OCI-LY7 (cell line): ENCODE measurements at regions not wholly inside any gene's neighbourhood (a gene's known extent, or its start where the extent isn't known, plus 50 kb on each side); places are given as distances from the start of the nearest gene placed in this dataset.

ENCODE experiments used
- BruUV-seq: library from RNA; stranded (reverse); fragments of 400-500 nt; replicated peaks from 2 replicates; lab custom pipeline; 2021; lab: Mats Ljungman, UMichigan
- CTCF ChIA-PET: fragments of 300-600 bp; sonication (Branson Sonifier 250); formaldehyde crosslinking; loops from one replicate; lab custom pipeline; 2022; ENCODE audit warnings: antibody characterized with exemption; ENCODE audit not compliant: unreplicated experiment; lab: Charles Lee
- POLR2A ChIA-PET: fragments of 300-600 bp; sonication (Branson Sonifier 250); formaldehyde crosslinking; loops from one replicate; lab custom pipeline; 2022; ENCODE audit warnings: antibody characterized with exemption; lab: Charles Lee
- DNase-seq: peaks from one replicate; pipeline ENCODE4 v3.0.0-alpha.2; 2015; ENCODE audit warnings: low spot score
- H2AFZ ChIP-seq: fragments of 200-600 bp; sonication (generic), shearing (Covaris generic); 2 replicates; pipeline ENCODE4 v1.6.1; 2014; ENCODE audit warnings: mild to moderate bottlenecking, antibody characterized with exemption, low read length, moderate library complexity
- H3K27ac ChIP-seq: fragments of 200-600 bp; sonication (generic); 2 replicates; pipeline ENCODE4 v1.5.1; 2014; ENCODE audit warnings: mixed run types, low read depth, mild to moderate bottlenecking, moderate library complexity, low read length, inconsistent platforms; ENCODE audit not compliant: poor library complexity, severe bottlenecking
- H3K36me3 ChIP-seq: fragments of 200-600 bp; sonication (generic); 2 replicates; pipeline ENCODE4 v1.6.1; 2014; ENCODE audit warnings: mild to moderate bottlenecking, antibody characterized with exemption, low read length, moderate library complexity, mixed read lengths; ENCODE audit not compliant: insufficient read depth
- H3K4me1 ChIP-seq: fragments of 200-600 bp; sonication (generic); 2 replicates; pipeline ENCODE4 v1.5.1; 2014; ENCODE audit warnings: mild to moderate bottlenecking, low read length; ENCODE audit not compliant: insufficient read depth, poor library complexity, severe bottlenecking
- H3K4me2 ChIP-seq: fragments of 200-600 bp; sonication (generic); 2 replicates; pipeline ENCODE4 v1.6.1; 2014; ENCODE audit warnings: mild to moderate bottlenecking, low read length
- H3K4me3 ChIP-seq: fragments of 200-600 bp; sonication (generic); 2 replicates; pipeline ENCODE4 v1.5.1; 2014; ENCODE audit warnings: mild to moderate bottlenecking, low read depth, low read length; ENCODE audit not compliant: poor library complexity, severe bottlenecking
- H3K79me2 ChIP-seq: fragments of 200-600 bp; sonication (generic); 2 replicates; pipeline ENCODE4 v1.6.1; 2016; ENCODE audit warnings: low read depth, mild to moderate bottlenecking, low read length, moderate library complexity, mixed read lengths; ENCODE audit not compliant: insufficient read depth
- H3K9me2 ChIP-seq: fragments of 200-600 bp; sonication (generic); 2 replicates; pipeline ENCODE4 v1.6.1; 2016; ENCODE audit warnings: mild to moderate bottlenecking, low read length, mixed read lengths; ENCODE audit not compliant: insufficient read depth
- H3K9me3 ChIP-seq: fragments of 200-600 bp; sonication (generic); 2 replicates; pipeline ENCODE4 v1.6.1; 2014; ENCODE audit warnings: mild to moderate bottlenecking, mixed run types, low read length, mixed read lengths
- H4K20me1 ChIP-seq: fragments of 200-600 bp; sonication (generic); 2 replicates; pipeline ENCODE4 v1.6.1; 2014; ENCODE audit warnings: mild to moderate bottlenecking, antibody characterized with exemption, low read length, moderate library complexity, mixed read lengths; ENCODE audit not compliant: insufficient read depth
- EZH2phosphoT487 ChIP-seq: fragments of 200-600 bp; sonication (generic); IDR thresholded peaks from 2 replicates; pipeline ENCODE4 v1.6.1; 2018; ENCODE audit warnings: low read depth, borderline replicate concordance, mild to moderate bottlenecking, mixed run types, antibody characterized with exemption, low read length, moderate library complexity, mixed read lengths
- intact Hi-C: fragments of 100-400 bp; cut with micrococcal nuclease; formaldehyde crosslinking; loops from one replicate; pipeline ENCODE4 v1.10.0; 2022; ENCODE audit not compliant: unreplicated experiment
- TF ChIP-seq, protein P1 (sequence below): fragments of 200-600 bp; sonication (generic); conservative IDR thresholded peaks from 2 replicates; pipeline ENCODE4 v1.5.1; 2014; ENCODE audit warnings: mild to moderate bottlenecking, antibody characterized with exemption, low read length, moderate library complexity, mixed read lengths

DNA sequence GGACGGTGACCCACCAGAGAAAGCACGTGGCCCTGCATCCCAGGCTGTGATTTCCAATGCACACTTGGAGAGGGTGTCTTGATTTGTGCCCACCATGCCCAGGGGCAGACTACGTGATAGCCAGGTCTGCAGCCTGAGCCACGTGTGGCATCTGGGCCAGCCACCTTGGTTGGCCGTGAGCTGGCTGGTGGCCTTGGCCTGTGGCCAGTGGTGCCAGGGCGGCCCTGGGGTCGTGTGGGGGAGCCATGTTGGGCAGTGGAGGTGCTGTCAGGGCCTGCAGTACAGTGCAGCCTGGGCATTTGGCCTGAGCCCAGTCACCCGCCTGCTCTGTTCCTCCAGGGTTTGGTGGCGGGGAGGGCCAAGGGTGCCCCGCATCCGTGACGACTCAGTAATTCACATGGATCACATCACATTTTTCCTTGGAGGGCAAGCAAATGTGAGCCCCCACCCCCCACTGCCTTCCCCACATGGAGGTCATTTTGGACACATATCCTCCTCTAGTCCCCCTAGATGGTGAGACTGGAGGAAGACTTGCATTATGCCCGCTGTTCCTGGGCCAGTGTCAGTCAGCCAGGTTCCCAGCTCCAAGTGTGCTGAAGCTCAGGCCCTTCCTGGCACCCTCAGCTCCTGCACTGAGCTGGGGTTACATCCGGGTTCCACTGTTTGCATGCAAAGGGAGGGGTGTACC is 201.4 kb downstream of the UBE3A start:
- Histone ChIP-seq H3K4me3 (no peak overlapping the region), H3K4me1 (no peaks in the 10 kb centered on the region), H3K27ac (no peak overlapping the region), H3K9me2 (no peaks in the 10 kb centered on the region), H3K36me3 (no peaks in the 10 kb centered on the region), H4K20me1 (no peaks in the 10 kb centered on the region), H2AFZ (no peak overlapping the region), H3K79me2 (no peaks in the 10 kb centered on the region), H3K9me3 (no peaks in the 10 kb centered on the region), H3K4me2 (no peak overlapping the region)
- BruUV-seq, result no TSS peak
- DNase-seq, result no peak
- ChIA-PET POLR2A (interaction anchor here (0.6 kb wide), 1 partner anchor 445 kb away, joined by 4 read pairs; no protein-coding TSS in a partner anchor), CTCF (no interaction called here)
- intact Hi-C loops, result no loop called here
- no peak for TF ChIP-seq EZH2phosphoT487
- TF ChIP-seq, protein P1, sequence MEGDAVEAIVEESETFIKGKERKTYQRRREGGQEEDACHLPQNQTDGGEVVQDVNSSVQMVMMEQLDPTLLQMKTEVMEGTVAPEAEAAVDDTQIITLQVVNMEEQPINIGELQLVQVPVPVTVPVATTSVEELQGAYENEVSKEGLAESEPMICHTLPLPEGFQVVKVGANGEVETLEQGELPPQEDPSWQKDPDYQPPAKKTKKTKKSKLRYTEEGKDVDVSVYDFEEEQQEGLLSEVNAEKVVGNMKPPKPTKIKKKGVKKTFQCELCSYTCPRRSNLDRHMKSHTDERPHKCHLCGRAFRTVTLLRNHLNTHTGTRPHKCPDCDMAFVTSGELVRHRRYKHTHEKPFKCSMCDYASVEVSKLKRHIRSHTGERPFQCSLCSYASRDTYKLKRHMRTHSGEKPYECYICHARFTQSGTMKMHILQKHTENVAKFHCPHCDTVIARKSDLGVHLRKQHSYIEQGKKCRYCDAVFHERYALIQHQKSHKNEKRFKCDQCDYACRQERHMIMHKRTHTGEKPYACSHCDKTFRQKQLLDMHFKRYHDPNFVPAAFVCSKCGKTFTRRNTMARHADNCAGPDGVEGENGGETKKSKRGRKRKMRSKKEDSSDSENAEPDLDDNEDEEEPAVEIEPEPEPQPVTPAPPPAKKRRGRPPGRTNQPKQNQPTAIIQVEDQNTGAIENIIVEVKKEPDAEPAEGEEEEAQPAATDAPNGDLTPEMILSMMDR, result no peak

DNA sequence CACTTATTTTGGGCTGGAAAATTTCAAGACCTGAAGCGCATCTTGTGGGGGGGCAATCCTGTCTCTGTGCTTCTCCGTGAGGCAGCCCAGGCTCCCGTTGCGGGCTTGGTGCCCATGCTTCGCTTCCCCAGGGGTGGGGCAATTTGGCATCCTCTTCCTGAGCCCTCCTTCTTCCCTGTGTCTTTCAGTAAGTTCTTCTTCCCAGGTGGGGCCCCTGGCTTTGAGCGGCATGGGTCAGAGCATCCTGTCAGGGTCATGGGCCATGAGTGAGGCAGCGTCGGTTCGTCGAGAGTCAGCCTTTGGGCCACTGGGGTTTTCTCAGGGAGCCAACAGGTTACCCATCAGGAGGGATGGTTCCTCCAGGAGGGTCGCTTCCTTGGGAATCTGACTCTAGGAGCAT is 200.7 kb downstream of the UBE3A start:
- no peak for TF ChIP-seq EZH2phosphoT487
- TF ChIP-seq, protein P1, result no peak
- BruUV-seq, result no TSS peak
- Histone ChIP-seq H3K9me2 (no peaks in the 10 kb centered on the region), H3K36me3 (no peaks in the 10 kb centered on the region), H3K9me3 (no peaks in the 10 kb centered on the region), H3K4me2 (no peak overlapping the region), H3K4me1 (no peaks in the 10 kb centered on the region), H3K27ac (no peak overlapping the region), H2AFZ (no peak overlapping the region), H3K79me2 (no peaks in the 10 kb centered on the region), H3K4me3 (no peak overlapping the region), H4K20me1 (no peaks in the 10 kb centered on the region)
- POLR2A ChIA-PET, result no interaction called here
- CTCF ChIA-PET, result no interaction called here
- no peak for DNase-seq
- intact Hi-C loops, result no loop called here

DNA sequence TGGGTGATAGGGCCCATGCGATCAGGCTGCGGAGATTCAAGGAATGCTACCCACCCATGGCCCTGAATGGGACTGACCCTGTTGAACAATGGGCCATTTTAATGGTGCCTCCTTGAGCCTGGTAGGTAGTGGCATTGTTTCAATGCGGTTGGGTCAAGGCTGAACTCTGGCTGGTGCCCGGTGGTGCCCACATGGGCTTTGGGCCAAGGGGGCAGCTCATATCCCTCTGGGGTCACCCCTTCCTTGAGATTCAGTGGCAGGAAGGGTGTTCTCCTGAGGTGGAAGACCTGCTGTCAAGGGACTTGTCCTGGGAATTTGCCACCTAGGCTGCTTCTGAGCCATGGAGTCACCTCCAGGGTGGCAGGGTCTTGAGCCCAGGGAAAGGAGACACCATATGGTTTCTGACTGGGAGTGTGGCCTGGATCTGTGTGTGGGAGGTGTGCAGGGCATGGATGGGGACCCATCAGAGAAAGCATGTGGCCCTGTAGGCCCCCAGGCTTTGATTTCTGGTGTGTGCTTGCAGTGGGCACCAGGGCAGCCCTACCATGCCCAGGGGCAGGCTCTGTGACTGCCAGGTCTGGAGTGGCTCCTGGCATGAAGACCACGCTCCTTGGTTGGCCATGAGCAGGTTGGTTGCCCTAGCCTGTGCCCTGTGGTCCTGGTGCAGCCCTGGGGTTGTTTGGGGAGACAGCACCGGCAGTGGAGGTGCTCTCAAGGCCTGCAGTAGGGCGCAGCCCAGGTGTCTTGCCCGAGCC is 199.9 kb downstream of the UBE3A start:
- CTCF ChIA-PET, result no interaction called here

More for the DNA sequence above, 199.9 kb downstream of the UBE3A start:
- H2AFZ ChIP-seq, result no peak overlapping the region
- H3K79me2 ChIP-seq, result no peaks in the 10 kb centered on the region
- no peak overlapping the region for H3K4me2 ChIP-seq
- H3K4me3 ChIP-seq, result no peak overlapping the region
- H3K4me1 ChIP-seq, result no peaks in the 10 kb centered on the region
- TF ChIP-seq, protein P1, result no peak
- no peak for TF ChIP-seq EZH2phosphoT487
- POLR2A ChIA-PET, result no interaction called here
- H3K27ac ChIP-seq, result no peak overlapping the region
- no TSS peak for BruUV-seq
- H4K20me1 ChIP-seq, result no peaks in the 10 kb centered on the region
- DNase-seq, result no peak
- H3K9me2 ChIP-seq, result no peaks in the 10 kb centered on the region
- intact Hi-C loops, result no loop called here
- H3K9me3 ChIP-seq, result no peaks in the 10 kb centered on the region
- H3K36me3 ChIP-seq, result no peaks in the 10 kb centered on the region
